MM.1S (cell line): ENCODE measurements at regions not wholly inside any gene's neighbourhood (a gene's known extent, or its start where the extent isn't known, plus 50 kb on each side); places are given as distances from the start of the nearest gene placed in this dataset.

Experiments used
- EZH2 ChIP-seq: fragments of 300-600 bp; sonication (generic); optimal IDR thresholded peaks from 2 replicates; pipeline ENCODE3; 2017; ENCODE audit warnings: low read depth, mild to moderate bottlenecking, antibody characterized with exemption, low read length, mixed read lengths
- TF ChIP-seq, protein P1 (sequence below): fragments of 300-600 bp; sonication (generic); IDR thresholded peaks from 2 replicates; pipeline ENCODE4 v1.5.1; 2016; ENCODE audit warnings: antibody characterized with exemption, low read length, mixed read lengths

DNA sequence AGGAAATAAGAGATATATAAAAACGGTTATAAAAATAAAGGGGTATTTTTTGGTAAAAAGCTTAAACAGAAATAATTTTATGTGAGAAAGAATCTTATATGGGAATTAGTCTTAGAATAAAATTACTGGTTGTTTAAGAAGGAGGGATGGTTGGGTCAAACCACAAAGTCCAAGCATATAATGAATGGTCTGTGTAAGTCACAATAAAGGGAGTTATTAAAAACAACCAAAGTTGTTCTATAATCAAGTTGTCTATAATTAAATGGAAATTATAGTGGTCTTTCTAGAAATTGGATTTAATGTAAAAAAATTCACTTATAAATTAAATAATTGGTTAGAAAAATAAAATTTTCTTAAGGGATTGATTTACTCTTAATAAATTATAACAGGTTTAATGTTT, 304.8 kb downstream of the POM121L12 start:
- TF ChIP-seq, protein P1, sequence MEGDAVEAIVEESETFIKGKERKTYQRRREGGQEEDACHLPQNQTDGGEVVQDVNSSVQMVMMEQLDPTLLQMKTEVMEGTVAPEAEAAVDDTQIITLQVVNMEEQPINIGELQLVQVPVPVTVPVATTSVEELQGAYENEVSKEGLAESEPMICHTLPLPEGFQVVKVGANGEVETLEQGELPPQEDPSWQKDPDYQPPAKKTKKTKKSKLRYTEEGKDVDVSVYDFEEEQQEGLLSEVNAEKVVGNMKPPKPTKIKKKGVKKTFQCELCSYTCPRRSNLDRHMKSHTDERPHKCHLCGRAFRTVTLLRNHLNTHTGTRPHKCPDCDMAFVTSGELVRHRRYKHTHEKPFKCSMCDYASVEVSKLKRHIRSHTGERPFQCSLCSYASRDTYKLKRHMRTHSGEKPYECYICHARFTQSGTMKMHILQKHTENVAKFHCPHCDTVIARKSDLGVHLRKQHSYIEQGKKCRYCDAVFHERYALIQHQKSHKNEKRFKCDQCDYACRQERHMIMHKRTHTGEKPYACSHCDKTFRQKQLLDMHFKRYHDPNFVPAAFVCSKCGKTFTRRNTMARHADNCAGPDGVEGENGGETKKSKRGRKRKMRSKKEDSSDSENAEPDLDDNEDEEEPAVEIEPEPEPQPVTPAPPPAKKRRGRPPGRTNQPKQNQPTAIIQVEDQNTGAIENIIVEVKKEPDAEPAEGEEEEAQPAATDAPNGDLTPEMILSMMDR = no peak
- TF ChIP-seq EZH2 = no peak
